Mesenchymal stem cell (in vitro differentiated cells and primary cell): ENCODE measurements at regions not wholly inside any gene's neighbourhood (a gene's known extent, or its start where the extent isn't known, plus 50 kb on each side); places are given as distances from the start of the nearest gene placed in this dataset.

ENCODE experiments used
- DNase-seq: peaks from one replicate; pipeline ENCODE4 v3.0.0-alpha.2; 2013
- H2AFZ ChIP-seq: one replicate; pipeline ENCODE4 v1.6.1; 2013; ENCODE audit warnings: low read depth, mild to moderate bottlenecking, control low read depth, inconsistent platforms, low read length, moderate library complexity
- H2AK5ac ChIP-seq: 2 replicates; pipeline ENCODE4 v1.6.1; 2013; ENCODE audit warnings: low read length, moderate library complexity, mild to moderate bottlenecking, inconsistent platforms; ENCODE audit not compliant: severe bottlenecking
- H2BK120ac ChIP-seq: one replicate; pipeline ENCODE4 v1.6.1; 2013; ENCODE audit warnings: low read depth, mild to moderate bottlenecking, inconsistent platforms, low read length, moderate library complexity
- H2BK12ac ChIP-seq, 2 experiments: one replicate each; pipeline ENCODE4 v1.6.1; 2013; ENCODE audit warnings: inconsistent platforms in 2 of 2, low read length in 2 of 2, mild to moderate bottlenecking in 2 of 2, moderate library complexity in 2 of 2, control low read depth in 1 of 2
- H2BK15ac ChIP-seq: one replicate; pipeline ENCODE4 v1.6.1; 2013; ENCODE audit warnings: mild to moderate bottlenecking, low read depth, inconsistent platforms; ENCODE audit not compliant: poor library complexity, severe bottlenecking
- H2BK5ac ChIP-seq: 2 replicates; pipeline ENCODE4 v1.6.1; 2013; ENCODE audit warnings: low read depth, mild to moderate bottlenecking, low read length, control low read depth, inconsistent platforms; ENCODE audit not compliant: poor library complexity, severe bottlenecking
- H3K14ac ChIP-seq, 2 experiments: one replicate each; pipeline ENCODE4 v1.6.1; 2013; ENCODE audit warnings: inconsistent platforms in 2 of 2, low read length in 2 of 2, control low read depth in 1 of 2, mild to moderate bottlenecking in 1 of 2, moderate library complexity in 1 of 2
- H3K18ac ChIP-seq, 2 experiments: one replicate each; pipeline ENCODE4 v1.6.1; 2013; ENCODE audit warnings: inconsistent platforms in 2 of 2, low read length in 2 of 2, control low read depth in 1 of 2, low read depth in 1 of 2, mild to moderate bottlenecking in 1 of 2
- H3K23ac ChIP-seq, 2 experiments: one replicate each; pipeline ENCODE4 v1.6.1; 2013; ENCODE audit warnings: inconsistent platforms in 2 of 2, low read length in 2 of 2, mild to moderate bottlenecking in 2 of 2, moderate library complexity in 2 of 2, control low read depth in 1 of 2
- H3K27ac ChIP-seq: 2 replicates; pipeline ENCODE4 v1.5.1; 2013; ENCODE audit warnings: mild to moderate bottlenecking, moderate library complexity, low read length, control low read depth, inconsistent platforms; ENCODE audit not compliant: poor library complexity, severe bottlenecking
- H3K27me3 ChIP-seq, 2 experiments: 2 replicates each; pipeline versions ENCODE4 v1.6.1 to v1.7.0; 2013; ENCODE audit warnings: low read length in 2 of 2, mild to moderate bottlenecking in 2 of 2, moderate library complexity in 2 of 2, control low read depth in 1 of 2, inconsistent platforms in 1 of 2; ENCODE audit not compliant: control insufficient read depth in 1 of 2, insufficient read depth in 1 of 2
- H3K36me3 ChIP-seq, 2 experiments: 2 replicates each; pipeline versions ENCODE4 v1.6.1 to v1.7.0; 2013; ENCODE audit warnings: low read length in 2 of 2, control low read depth in 1 of 2, inconsistent platforms in 1 of 2, low read depth in 1 of 2, mild to moderate bottlenecking in 1 of 2; ENCODE audit not compliant: insufficient read depth in 2 of 2, control insufficient read depth in 1 of 2
- H3K4ac ChIP-seq, 2 experiments: one replicate each; pipeline ENCODE4 v1.6.1; 2013; ENCODE audit warnings: inconsistent platforms in 2 of 2, low read length in 2 of 2, mild to moderate bottlenecking in 2 of 2, moderate library complexity in 2 of 2, control low read depth in 1 of 2, low read depth in 1 of 2
- H3K4me1 ChIP-seq: 2 replicates; pipeline ENCODE4 v1.6.1; 2013; ENCODE audit warnings: low read depth, low read length, control low read depth; ENCODE audit not compliant: control insufficient read depth, insufficient read depth
- H3K4me2 ChIP-seq: 2 replicates; pipeline ENCODE4 v1.6.1; 2013; ENCODE audit warnings: low read length, mild to moderate bottlenecking, inconsistent platforms; ENCODE audit not compliant: poor library complexity, severe bottlenecking
- H3K4me3 ChIP-seq, 2 experiments: 2 replicates each; pipeline versions ENCODE4 v1.5.1 to v1.7.0; 2013; ENCODE audit warnings: low read length in 2 of 2, mild to moderate bottlenecking in 2 of 2, control low read depth in 1 of 2, low read depth in 1 of 2; ENCODE audit not compliant: insufficient read depth in 1 of 2
- H3K79me1 ChIP-seq: replicated peaks from 2 replicates; pipeline ENCODE4 v1.6.1; 2013; ENCODE audit warnings: mild to moderate bottlenecking, control low read depth, low read length, inconsistent platforms; ENCODE audit not compliant: poor library complexity, severe bottlenecking
- H3K9ac ChIP-seq: 2 replicates; pipeline ENCODE4 v1.7.0; 2013; ENCODE audit warnings: mild to moderate bottlenecking, low read length, moderate library complexity
- H3K9me3 ChIP-seq: 2 replicates; pipeline ENCODE4 v1.7.0; 2013; ENCODE audit warnings: mild to moderate bottlenecking, low read length; ENCODE audit not compliant: control insufficient read depth
- H4K8ac ChIP-seq: one replicate; pipeline ENCODE4 v1.6.1; 2013; ENCODE audit warnings: inconsistent platforms, mild to moderate bottlenecking, low read length, moderate library complexity
- H4K91ac ChIP-seq: one replicate; pipeline ENCODE4 v1.6.1; 2013; ENCODE audit warnings: mild to moderate bottlenecking, low read length, inconsistent platforms
- WGBS: methylation state at CpG from one replicate; pipeline ENCODE4 v1.1.7; 2013; ENCODE audit warnings: mixed read lengths; 5-methylcytosine and 5-hydroxymethylcytosine counted together

DNA sequence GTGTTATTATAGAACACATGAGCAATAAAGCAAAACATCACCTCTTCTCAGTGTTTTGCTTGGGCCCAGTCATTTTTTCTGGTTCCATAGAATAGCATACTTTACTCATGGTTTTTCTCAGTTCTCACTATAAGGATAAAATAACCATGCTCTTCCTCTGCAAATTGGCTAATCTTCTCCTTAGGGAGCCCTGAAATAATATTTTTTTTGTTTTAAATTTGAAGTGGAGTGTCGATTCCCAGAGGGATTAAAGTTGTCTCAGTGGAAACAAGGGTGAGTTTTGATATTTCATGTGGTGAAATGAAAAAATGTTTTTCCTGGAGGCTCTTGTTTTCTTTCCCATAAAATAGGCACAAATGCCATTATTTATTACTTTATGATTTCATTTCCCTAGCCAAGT, 127.3 kb downstream of the NOC3L start:
- Histone ChIP-seq H3K27me3 (no peaks in the 10 kb centered on the region), H3K18ac (no peak overlapping the region), H3K4me1 (no peaks in the 10 kb centered on the region), H3K27ac (no peak overlapping the region), H3K4me3 (no peak overlapping the region), H3K9me3 (no peaks in the 10 kb centered on the region), H3K4ac (no peak overlapping the region), H2AFZ (no peak overlapping the region), H2BK15ac (no peak overlapping the region), H4K8ac (no peak overlapping the region), H3K23ac (no peak overlapping the region), H3K79me1 (no peaks in the 10 kb centered on the region), H3K4me2 (no peak overlapping the region), H4K91ac (no peak overlapping the region), H2BK120ac (no peak overlapping the region), H2BK12ac (no peak overlapping the region), H2BK5ac (no peak overlapping the region), H2AK5ac (no peak overlapping the region), H3K9ac (no peak overlapping the region), H3K14ac (no peak overlapping the region), H3K36me3 (peaks cover 0 to 2% of the 10 kb centered on the region in 2 experiments)
- WGBS: 100% methylated on average over 1 of the region's 1 CpG
- no peak for DNase-seq

DNA sequence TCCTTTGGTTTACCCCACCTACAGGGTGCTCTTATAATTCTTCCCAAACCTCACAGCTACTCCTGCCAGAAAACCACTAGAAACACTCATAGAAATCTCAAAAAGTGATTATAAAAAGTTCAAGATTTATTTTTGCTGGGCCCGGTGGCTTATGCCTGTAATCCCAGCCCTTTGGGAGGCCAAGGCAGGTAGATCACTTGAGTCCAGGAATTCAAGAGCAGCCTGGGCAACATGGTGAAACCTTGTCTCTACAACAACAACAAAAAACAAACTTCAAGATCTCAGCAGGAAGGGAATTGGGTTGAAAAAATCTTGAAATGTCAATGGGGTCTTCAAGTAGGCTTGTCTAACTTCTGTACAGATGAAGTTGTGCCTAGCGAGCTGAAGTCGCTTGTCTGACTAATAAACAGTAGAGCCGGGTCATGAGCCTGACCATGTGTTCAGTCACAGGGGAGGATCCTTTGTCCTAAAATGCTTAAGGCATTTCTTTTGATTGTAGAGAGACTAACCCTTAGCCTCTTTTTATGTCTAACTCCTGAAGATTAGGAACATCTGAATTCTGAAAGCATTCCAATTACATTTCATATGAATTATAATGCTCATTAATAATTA, 124.6 kb downstream of the NOC3L start:
- H3K23ac ChIP-seq: no peak overlapping the region
- H3K4me1 ChIP-seq: peaks cover 2% of the 10 kb centered on the region
- no peak overlapping the region for H2BK15ac ChIP-seq
- H3K18ac ChIP-seq: no peak overlapping the region
- H4K91ac ChIP-seq: no peak overlapping the region
- no peak overlapping the region for H3K4me2 ChIP-seq
- no peak overlapping the region for H2BK5ac ChIP-seq
- H4K8ac ChIP-seq: no peak overlapping the region
- H2AK5ac ChIP-seq: no peak overlapping the region
- no peak overlapping the region for H2BK120ac ChIP-seq
- no peaks in the 10 kb centered on the region for H3K27me3 ChIP-seq
- H3K36me3 ChIP-seq: no peaks in the 10 kb centered on the region
- WGBS: 97% methylated on average over 4 of the region's 4 CpGs
- H2BK12ac ChIP-seq: no peak overlapping the region
- no peak overlapping the region for H3K4me3 ChIP-seq
- H3K14ac ChIP-seq: peak overlapping the region in 1 of 2 experiments; percentile 4
- H2AFZ ChIP-seq: no peak overlapping the region
- DNase-seq: no peak
- H3K4ac ChIP-seq: no peak overlapping the region
- H3K9ac ChIP-seq: no peak overlapping the region
- no peak overlapping the region for H3K27ac ChIP-seq
- H3K79me1 ChIP-seq: no peaks in the 10 kb centered on the region
- H3K9me3 ChIP-seq: no peaks in the 10 kb centered on the region

DNA sequence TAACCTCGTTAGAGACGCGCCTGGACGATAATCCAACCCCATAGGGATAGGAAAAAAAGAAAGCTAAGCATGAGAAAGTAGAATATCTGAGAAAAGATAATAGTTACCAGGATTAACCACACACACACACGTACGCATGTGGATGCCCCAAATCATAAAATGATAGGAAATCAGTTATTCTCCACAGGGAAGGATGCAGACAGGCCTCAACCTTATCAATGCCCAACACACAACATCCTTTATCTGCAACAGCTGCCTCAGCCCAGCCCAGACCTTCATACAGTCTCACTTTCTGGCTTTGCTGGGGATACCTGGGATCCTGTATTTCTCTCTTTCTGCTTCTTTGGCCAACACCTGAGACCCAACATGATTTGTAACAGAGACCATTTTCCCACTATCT, 123.0 kb downstream of the NOC3L start:
- Histone ChIP-seq H3K27ac (no peak overlapping the region), H3K9me3 (no peaks in the 10 kb centered on the region), H4K8ac (no peak overlapping the region), H3K36me3 (no peaks in the 10 kb centered on the region), H2BK15ac (no peak overlapping the region), H3K4me1 (peaks cover 2% of the 10 kb centered on the region), H2BK5ac (no peak overlapping the region), H3K14ac (no peak overlapping the region), H2BK12ac (no peak overlapping the region), H3K9ac (no peak overlapping the region), H3K23ac (peak overlapping the region in 1 of 2 experiments; percentile 63), H2AK5ac (no peak overlapping the region), H3K4ac (no peak overlapping the region), H3K4me2 (no peak overlapping the region), H2BK120ac (no peak overlapping the region), H3K79me1 (no peaks in the 10 kb centered on the region), H3K27me3 (no peaks in the 10 kb centered on the region), H4K91ac (no peak overlapping the region), H2AFZ (no peak overlapping the region), H3K18ac (no peak overlapping the region), H3K4me3 (no peak overlapping the region)
- DNase-seq: no peak
- WGBS: 96% methylated on average over 2 of the region's 6 CpGs

DNA sequence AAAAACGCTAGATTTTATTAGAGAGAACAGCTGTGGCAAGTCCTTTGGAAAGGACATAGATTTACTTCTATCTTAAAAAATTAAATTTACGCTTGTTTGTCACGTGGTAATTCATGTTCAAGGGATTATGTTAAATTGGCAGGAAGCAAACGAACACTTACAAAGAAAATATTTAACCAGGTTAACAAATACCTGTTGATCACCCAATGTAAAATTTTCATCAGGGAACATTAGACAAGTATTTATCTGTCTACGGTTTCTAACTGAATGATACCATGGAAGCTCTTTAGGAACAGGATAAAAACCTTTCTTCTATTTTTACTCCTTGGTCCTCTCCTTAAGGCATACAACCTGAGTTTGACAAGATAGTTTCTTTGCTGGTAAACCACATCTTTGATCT, 122.2 kb downstream of the NOC3L start:
- Histone ChIP-seq H2AFZ (no peak overlapping the region), H3K36me3 (no peaks in the 10 kb centered on the region), H3K14ac (no peak overlapping the region), H4K8ac (no peak overlapping the region), H3K18ac (no peak overlapping the region), H3K4me3 (no peak overlapping the region), H2BK5ac (no peak overlapping the region), H2BK120ac (no peak overlapping the region), H3K27ac (no peak overlapping the region), H2BK12ac (no peak overlapping the region), H3K4ac (no peak overlapping the region), H4K91ac (no peak overlapping the region), H3K4me1 (peaks cover 2% of the 10 kb centered on the region), H3K4me2 (no peak overlapping the region), H3K9me3 (no peaks in the 10 kb centered on the region), H3K79me1 (no peaks in the 10 kb centered on the region), H3K23ac (no peak overlapping the region), H3K9ac (no peak overlapping the region), H2BK15ac (no peak overlapping the region), H2AK5ac (no peak overlapping the region), H3K27me3 (no peaks in the 10 kb centered on the region)
- 95% methylated on average over 1 of the region's 5 CpGs for WGBS
- DNase-seq: no peak
